HG02642 (cell line): ENCODE measurements at regions not wholly inside any gene's neighbourhood (a gene's known extent, or its start where the extent isn't known, plus 50 kb on each side); places are given as distances from the start of the nearest gene placed in this dataset.
"Not testable (repeated sequence)": the region's sequence is repeated elsewhere in the genome, so short reads cannot be mapped to it uniquely, and the experiment has no call there.

Source experiments
- ATAC-seq: cut with Tn5 transposase; IDR thresholded peaks from one replicate; pipeline ENCODE4 v1.9.1; 2021; ENCODE audit warnings: mild to moderate bottlenecking; ENCODE audit not compliant: unreplicated experiment, poor library complexity

DNA sequence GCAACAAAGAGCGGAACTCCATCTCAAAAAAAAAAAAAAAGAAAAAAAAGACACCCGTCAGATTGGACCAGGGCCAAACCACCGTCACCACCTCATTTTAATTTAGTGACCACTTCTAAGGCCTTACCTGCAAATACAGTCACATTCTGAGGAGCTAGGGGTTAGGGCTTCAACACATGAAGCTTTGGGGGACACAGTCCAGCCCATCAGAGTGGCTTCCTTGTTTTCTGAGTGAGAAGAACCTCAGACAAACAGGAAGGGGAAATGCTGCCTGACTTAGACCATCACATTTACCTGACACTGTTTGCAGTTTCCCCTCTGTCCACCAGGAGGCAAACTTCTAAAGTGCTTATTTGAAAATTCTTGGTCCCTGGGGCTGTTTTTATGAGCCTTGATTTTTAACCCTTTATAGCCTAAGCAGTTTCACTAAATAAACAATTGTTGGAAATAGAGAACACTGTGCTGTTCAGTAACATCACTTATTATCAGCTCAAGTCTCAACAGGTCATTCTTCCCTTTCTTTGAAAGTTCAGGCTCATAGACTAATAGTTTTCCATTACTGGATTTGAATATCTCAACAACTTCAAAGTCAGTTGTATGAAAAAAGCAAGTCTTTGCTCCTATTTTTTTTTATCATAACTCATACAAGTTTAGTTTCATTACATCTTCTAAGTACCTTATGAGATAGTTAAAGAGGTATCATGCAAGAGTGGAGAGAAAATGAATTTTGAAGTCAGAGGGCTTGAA is 74.9 kb upstream of the WASF3 start:
- peak; percentile 83 for ATAC-seq

DNA sequence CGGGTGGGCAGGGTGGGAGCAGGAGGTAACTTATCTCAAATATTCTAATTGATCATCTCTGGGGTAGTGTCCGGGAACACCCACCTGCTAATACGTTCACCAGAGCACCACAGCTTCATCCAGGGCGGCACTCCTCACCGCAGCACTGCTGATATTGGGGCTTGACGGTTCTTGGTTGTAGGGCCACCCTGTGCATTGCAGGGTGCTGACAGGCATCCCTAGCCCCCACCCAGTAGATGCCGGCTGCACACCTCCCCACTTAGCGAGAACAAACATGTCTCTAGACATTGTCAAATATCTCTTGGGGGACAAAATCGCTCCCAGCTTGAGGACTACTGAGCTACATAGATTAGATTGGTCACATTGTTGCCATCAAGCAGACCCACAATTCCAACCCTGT is 73.9 kb upstream of the WASF3 start:
- ATAC-seq, result no peak

DNA sequence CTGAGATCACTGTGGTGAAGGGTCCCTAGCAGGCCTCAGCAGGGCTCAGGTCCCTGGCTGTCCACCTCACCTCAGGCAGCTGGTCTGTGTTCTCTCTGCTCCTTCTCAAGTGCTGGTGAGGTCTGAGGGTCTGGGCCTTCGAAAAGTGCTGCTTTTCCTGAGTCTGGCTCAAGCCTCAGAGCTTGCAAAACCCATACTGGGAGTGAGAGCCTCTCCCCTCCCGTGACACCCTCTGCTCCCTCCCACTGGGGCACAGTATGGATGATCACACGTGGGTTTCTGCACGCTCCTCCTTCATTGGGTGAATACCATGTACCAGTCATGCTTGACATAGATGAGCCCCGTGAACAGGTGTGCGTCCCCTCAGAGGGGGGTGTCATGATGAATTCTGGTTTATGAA is 73.3 kb upstream of the WASF3 start:
- ATAC-seq, result no peak

DNA sequence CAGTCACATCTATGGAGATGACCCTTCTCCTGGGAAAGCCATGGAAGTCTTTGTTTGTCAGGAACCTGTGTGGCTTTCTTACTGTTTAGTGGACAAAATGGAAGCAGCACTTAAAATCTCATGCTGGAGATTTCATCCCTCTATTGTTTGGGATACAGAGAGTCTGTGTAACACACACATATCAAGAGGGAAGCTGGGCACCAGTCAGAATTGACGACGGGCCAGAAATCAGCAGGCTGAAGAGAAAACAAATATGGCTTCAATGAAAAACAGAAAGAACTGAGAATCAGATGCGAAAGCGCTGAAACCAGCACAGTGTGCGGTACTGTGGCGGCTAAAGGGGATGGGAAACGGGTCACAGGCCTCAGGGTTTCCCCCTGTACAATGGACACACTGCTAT is 72.2 kb upstream of the WASF3 start:
- no peak for ATAC-seq

DNA sequence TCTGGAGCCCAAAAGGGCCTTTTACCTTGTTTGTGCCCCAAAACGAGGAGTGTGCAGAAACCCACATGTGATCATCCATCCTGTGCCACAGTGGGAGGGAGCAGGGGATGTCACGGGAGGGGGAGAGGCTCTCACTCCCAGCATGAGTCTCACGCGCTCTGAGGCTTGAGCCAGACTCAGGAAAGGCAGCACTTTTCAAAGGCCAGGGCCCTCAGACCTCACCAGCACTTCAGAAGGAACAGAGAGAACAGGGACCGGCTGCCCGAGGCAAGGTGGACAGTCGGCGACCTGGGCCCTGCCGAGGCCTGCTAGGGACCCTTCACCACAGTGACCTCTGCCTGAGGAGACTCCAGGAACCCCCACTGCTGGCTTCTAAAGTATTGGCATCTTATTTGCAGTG is 71.7 kb upstream of the WASF3 start:
- no peak for ATAC-seq

DNA sequence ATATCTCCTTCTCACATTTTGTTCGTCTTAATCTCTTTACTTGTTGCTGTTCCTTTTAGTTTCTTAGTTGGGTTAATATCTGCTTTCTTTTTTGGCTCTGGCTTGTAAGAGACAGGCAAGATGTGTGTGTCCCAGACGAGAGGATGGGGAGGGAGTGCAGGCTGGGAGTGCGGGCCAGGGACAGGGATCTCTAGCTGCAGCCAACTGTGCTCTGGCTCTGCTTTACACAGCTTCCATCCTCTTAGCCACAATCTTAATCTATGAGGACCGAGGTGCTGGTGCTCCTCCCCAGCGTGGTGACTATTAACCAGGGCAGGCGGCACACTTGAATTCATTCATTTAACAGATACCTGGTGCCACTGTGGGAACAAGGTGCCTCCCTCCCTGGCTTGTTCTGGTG is 70.9 kb upstream of the WASF3 start:
- ATAC-seq, result no peak

DNA sequence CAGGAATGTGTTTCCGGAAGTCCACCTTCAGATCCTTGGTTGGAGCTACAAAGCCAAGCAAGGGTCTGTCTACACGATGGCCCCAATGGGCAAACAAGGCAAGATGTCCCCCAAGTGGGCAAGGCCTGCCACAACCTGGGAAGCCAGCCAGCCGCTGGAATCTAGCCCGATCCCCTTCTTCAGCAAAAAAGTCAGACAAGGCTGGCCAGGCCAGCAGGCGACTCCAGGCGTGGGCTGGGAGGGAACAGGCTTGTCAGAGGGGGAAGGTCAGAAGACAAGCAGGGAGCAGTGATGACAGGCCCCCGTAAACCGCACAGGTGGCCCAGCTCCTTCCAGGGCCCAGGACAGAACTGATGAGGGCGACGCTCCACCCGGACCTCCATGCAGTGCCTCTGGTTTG is 69.7 kb upstream of the WASF3 start:
- ATAC-seq, result no peak

DNA sequence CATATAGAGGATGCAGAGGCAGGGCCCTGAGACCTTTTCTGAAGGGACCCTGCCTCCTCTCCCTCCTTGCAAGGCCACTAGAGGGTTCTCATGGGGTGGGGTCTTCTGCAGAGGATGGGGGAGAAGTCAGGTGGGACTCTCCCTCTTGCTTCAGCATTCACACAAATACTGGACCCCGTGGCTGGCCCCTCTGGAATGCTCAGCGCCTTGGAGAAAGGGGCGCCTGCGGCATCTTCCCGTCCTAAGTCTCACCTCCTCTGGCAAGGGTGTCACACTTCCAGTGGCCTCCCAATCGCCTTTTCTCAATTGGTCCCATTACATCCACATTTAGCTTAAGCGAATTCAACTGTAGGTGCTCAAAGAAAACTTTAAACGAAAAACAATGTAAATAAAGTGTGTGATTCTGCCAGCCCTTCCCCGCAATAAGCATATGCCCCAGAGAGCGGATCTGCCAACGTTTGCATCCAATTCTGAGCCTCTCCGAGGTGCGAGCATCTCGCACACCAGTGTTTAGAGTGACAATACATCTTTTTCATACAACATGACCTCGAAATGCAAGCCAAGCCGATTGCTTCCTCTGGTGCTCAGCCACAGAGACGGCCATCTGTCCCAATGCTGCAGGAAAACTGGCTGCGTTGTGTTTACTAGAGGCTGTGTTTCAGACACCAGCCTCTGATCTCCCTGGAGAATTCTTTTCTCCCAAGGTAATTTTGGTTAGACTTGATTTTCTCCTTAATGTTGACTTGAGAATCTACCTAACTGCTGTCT is 69.1 kb upstream of the WASF3 start:
- no peak for ATAC-seq

DNA sequence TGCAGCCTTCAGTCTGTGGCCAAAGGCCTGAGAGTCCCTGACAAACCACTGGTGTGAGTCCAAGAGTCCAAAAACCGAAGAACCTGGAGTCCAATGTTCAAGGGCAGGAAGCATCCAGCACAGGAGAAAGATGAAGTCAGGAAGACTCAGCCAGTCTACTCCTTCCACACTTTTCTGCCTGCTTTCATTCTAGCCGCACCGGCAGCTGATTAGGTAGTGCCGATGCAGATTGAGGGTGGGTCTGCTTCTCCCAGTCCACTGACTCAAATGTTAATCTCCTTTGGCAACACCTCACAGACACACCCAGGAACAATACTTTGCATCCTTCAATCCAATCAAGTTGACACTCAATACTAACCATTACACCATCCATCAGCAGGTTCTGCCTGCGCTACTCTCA is 65.2 kb upstream of the WASF3 start:
- not testable (repeated sequence) for ATAC-seq

DNA sequence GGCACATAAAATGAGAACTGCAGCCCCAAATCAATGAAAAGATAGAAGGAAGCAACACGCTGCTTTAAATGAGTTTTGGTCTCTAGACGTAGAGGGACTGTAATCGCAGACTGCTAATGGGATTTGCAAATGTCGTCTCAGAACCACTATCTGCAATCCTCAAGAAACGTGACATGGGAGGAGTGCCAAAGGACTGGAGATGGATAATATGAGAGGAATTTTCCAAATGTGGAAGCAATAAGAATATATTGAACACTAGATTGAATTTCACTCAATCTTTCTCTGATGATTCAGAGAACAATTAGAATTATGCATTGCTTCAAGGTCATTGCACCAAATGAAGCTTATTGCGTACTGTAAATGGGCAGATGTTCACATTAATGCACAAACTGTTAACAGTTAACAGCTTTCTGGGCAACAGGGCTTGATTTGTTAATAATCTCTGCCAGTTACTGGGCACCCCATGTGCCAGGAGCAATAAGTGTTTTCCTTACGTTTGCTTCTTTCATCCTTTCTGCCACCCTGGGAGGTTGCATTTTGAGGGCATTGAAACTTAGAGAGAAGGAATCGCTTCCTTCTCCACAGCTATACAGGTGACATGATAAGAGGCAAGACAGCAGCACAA is 62.8 kb upstream of the WASF3 start:
- ATAC-seq, result no peak

DNA sequence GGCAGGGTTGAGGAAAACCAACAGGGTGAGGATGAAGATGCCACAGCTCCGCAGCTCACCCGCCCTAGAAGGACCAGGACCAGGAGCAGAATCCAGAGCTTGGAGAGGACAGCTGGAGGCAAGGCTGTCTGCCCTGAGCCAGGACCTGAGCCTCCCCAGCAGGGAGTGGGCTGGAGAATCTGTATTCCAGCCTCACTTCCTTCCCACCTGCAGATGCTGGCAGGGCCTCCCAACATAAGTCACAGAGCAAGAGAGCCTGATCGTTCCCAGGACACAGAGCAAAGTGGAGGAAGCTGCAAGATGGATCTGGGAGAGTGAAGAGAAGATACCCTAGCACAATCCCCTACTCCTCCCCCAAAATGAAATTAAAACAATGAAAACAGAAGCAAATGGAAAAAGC is 61.7 kb upstream of the WASF3 start:
- no peak for ATAC-seq

DNA sequence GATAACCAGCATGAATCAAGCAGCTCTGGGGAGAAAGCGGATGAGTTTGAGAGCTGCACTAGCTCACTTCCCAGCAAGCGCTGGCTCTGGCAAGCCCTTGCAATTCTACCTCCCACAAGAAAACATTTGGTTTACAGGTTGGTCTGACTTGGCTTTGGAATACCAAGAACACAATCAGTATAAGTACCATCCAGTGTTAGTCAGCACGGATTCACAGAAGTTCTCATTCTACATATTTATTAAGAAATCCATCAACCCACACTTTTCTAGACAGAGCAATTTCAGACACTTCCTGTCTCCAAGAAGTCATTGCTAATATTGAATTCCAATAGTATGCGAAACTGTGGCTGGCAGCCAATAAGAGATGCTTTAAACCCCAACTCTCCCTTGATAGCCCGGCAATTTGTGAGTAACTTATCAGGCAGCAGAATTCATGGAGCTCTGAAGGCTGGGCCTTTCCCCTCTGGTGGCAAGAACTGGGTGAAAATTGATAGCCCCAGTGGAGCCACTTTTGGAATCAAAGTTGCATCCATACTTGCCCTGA is 59.4 kb upstream of the WASF3 start:
- no peak for ATAC-seq

DNA sequence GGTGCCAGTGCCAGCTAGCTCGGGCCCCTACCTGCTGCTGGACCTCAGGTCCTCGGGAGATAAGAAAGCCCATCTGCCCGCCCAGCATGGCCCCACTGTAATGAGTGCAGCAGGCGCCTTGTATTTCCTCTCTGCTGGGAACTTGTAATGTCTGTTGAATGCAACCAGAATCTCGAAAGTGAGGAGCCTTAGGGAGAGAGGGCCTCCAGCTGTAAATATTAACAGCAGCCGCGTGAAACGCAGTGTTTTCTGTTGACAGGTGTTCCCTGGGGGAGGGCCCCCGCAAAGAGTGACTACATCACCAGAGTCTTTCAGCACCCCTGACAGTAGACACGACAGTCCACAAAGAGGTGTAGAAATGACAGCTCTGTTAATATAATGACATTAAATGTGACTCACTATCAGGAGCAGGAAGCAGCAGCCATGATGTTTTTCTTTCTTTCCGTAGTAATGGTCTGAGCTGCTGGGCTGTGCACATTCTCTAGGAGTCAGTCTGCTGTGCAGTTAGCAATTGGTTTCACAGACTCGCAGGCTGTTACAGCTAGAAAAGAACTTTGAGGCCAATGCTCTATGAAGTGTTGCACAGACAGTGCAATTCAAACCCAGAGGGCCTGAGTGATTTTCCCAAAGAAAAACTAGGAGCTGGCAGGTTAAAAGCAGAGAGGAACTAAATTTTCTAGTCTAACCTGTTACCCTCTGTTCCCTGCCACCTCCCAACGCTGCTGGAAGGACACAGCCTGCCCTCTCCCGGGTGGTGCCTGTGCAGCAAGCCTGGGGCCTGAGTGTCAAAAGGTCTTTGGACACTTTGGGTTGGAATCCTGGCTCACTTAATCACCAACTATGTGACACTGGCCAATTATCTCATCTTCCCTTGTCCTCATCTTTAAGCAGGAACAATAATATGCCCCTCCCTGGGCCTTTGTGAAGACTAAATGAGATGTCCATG is 58.6 kb upstream of the WASF3 start:
- no peak for ATAC-seq

DNA sequence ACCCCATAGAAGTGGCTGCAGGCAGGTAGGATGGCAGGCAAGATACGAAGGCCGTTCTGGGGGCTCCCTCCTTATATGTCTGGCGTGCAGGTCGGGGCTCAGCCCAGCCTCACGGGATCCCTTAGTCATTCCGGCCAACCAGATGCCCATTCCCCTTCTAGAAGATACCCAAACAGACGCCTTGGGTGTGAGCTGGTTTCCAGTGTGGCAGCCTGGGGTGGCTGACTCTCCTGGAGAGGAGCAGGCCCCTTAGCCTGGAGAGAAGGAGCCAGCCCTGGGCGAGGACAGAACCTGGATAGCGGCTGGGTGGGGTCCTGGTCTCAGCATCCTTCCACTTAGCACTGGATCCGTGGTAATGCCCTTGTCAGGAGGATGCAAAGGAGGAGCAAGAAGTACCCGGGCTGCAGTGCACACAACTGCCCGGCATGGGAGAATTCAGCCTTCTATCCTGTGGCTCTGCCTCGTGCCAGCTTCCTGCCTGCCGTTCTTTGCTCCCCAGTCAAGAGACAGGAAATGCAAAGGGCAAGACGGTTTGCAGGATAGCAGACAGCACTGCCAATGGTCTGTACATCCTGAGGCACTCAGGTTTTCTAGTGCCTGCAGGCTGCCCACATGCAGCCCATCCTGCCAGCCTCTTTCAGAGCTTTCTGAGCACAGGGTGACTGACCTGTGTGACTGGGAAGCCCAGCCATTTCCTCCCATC is 56.7 kb upstream of the WASF3 start:
- no peak for ATAC-seq

DNA sequence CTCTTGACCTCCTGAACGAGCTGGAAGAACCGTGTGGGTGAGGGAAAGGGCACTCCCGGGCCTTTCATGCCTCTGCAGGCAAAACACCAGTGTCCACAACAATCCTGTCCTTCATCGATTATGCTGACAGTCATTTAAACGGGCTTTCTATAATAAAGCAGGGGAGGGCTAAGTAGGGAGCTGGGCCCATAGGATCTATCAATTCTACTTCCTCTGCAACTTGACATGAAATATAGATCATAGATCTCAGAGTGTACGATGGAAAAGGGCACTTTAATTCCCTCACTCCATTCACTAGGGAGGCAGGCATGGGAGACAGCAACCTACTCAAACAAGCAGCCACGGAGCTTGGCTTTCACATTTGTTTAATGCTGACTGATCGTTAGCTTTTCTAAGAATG is 55.8 kb upstream of the WASF3 start:
- no peak for ATAC-seq

DNA sequence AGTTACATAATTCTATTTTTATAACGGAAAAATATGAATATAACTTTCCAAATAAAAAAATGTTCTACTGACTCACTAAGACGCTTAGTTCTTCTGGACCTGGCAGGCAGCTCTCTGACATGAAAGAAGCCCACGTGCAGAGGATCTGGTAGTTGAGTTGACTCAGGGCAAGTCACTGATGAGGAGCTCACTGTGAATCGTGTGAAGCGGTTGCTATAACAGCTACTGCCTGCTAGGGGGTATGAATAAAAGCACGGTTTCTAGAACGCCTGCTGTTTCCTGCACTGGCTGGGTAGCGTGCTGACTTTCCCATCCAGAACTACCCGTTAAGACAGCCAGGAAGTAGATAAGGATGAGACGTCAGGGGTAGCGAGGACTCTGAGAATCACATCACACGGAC is 54.7 kb upstream of the WASF3 start:
- ATAC-seq, result no peak

DNA sequence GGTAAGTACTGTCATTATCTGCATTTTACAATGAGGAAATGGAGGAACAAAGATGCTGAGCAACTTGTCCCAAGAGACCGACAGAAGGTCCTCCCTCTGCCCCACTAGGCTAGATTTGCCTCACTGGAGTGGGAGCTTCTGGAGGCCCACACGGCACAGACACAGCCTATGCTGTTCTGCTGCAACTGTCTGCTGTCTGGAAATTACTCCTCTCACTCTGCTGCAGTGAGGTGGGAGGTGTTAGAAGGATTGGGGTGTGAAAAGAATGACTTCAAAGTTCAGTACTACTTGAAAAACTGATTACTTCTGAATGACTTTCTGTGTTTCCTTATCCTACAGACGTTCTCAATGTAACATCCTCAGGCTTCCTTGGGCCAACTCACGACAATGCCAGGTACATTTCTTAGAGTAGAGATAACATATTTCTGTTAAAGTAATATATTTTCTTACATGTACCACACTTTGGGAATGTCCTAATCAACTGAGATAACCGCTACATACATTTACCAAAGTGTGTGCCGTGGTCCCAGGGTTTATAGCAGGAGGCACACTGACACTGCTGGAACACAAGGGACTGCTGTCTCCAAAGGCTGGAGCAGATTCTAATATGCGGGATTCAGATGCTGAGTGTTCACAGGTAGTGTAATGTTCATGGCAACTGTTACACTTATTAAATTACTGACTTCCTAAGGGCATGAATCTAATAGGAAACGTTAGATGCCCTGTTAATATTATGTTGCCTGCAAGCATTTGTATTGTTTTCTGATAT is 53.5 kb upstream of the WASF3 start:
- ATAC-seq, result no peak
